Parathyroid adenoma (tissue), 2 donors: ENCODE measurements at regions not wholly inside any gene's neighbourhood (a gene's known extent, or its start where the extent isn't known, plus 50 kb on each side); places are given as distances from the start of the nearest gene placed in this dataset.

ENCODE experiments used
- H2AFZ ChIP-seq: fragments of 300-600 bp; sonication (generic); one replicate; pipeline ENCODE4 v1.7.0; 2017; ENCODE audit warnings: antibody characterized with exemption, mild to moderate bottlenecking
- H3K27ac ChIP-seq: fragments of 300-600 bp; sonication (generic); one replicate; pipeline ENCODE4 v1.7.0; 2017
- H3K27me3 ChIP-seq: fragments of 300-600 bp; sonication (generic); one replicate; pipeline ENCODE4 v1.7.0; 2017; ENCODE audit warnings: low read length; ENCODE audit not compliant: control insufficient read depth, insufficient read depth
- H3K36me3 ChIP-seq: fragments of 300-600 bp; sonication (generic); one replicate; pipeline ENCODE4 v1.7.0; 2017; ENCODE audit warnings: low read length; ENCODE audit not compliant: control insufficient read depth, insufficient read depth
- H3K4me1 ChIP-seq: fragments of 300-600 bp; sonication (generic); one replicate; pipeline ENCODE4 v1.7.0; 2017; ENCODE audit warnings: control low read depth
- H3K4me2 ChIP-seq: fragments of 300-600 bp; sonication (generic); one replicate; pipeline ENCODE4 v1.7.0; 2017; ENCODE audit warnings: low read length
- H3K4me3 ChIP-seq: fragments of 300-600 bp; sonication (generic); one replicate; pipeline ENCODE4 v1.7.0; 2017; ENCODE audit warnings: low read depth, low read length
- H3K79me2 ChIP-seq: fragments of 300-600 bp; sonication (generic); one replicate; pipeline ENCODE4 v1.7.0; 2017; ENCODE audit warnings: control low read depth
- H3K9ac ChIP-seq: fragments of 300-600 bp; sonication (generic); one replicate; pipeline ENCODE4 v1.7.0; 2017; ENCODE audit warnings: mild to moderate bottlenecking
- H3K9me3 ChIP-seq: fragments of 300-600 bp; sonication (generic); one replicate; pipeline ENCODE4 v1.7.0; 2017; ENCODE audit warnings: low read length; ENCODE audit not compliant: control insufficient read depth
- CTCF ChIP-seq: fragments of 300-600 bp; sonication (generic); IDR thresholded peaks from one replicate; pipeline ENCODE4 v1.7.0; 2017; ENCODE audit warnings: antibody characterized with exemption, mild to moderate bottlenecking
- donor health status: primary hyperparathyroidism.

DNA sequence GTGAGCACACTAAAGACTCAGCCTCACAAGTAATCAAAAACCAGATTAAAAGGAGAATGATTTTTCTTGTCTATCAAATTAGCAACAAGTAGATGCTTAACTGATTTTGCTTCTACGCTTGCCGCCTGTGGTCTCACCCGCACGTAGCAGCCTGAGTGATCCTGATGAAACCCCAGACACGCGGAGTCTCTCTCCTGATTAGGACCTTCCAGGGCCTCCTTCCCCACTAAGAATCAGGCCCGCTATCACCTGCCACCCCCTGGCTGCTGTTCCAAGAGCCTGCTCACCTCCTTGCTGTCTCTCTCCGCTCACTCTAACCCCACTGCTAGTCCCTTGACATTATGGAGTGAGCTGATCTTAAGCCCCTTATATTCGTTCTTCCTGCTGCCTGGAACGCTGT, 325.9 kb upstream of the NRP1 start:
- H2AFZ ChIP-seq = no peak overlapping the region
- no peaks in the 10 kb centered on the region for H3K9me3 ChIP-seq
- no peak overlapping the region for H3K9ac ChIP-seq
- no peaks in the 10 kb centered on the region for H3K79me2 ChIP-seq
- no peak overlapping the region for H3K4me3 ChIP-seq
- H3K27me3 ChIP-seq = no peaks in the 10 kb centered on the region
- no peak overlapping the region for H3K27ac ChIP-seq
- TF ChIP-seq CTCF = no peak
- no peaks in the 10 kb centered on the region for H3K36me3 ChIP-seq
- no peaks in the 10 kb centered on the region for H3K4me1 ChIP-seq
- H3K4me2 ChIP-seq = no peak overlapping the region

GRCh38 chr10:33657913-33658312, 323.4 kb upstream of the NRP1 start:
- no peaks in the 10 kb centered on the region for H3K36me3 ChIP-seq
- H3K4me2 ChIP-seq = no peak overlapping the region
- no peak overlapping the region for H3K27ac ChIP-seq
- H3K27me3 ChIP-seq = no peaks in the 10 kb centered on the region
- no peaks in the 10 kb centered on the region for H3K79me2 ChIP-seq
- H3K9ac ChIP-seq = no peak overlapping the region
- H2AFZ ChIP-seq = no peak overlapping the region
- no peak for TF ChIP-seq CTCF
- H3K9me3 ChIP-seq = no peaks in the 10 kb centered on the region
- no peak overlapping the region for H3K4me3 ChIP-seq
- H3K4me1 ChIP-seq = no peaks in the 10 kb centered on the region

- Histone ChIP-seq H3K27ac (no peak overlapping the region), H3K4me2 (no peak overlapping the region), H2AFZ (no peak overlapping the region), H3K36me3 (no peaks in the 10 kb centered on the region), H3K27me3 (no peaks in the 10 kb centered on the region), H3K79me2 (no peaks in the 10 kb centered on the region), H3K9ac (no peak overlapping the region), H3K4me3 (no peak overlapping the region), H3K4me1 (no peaks in the 10 kb centered on the region), H3K9me3 (no peaks in the 10 kb centered on the region)
- no peak for TF ChIP-seq CTCF
Measured at GRCh38 chr10:33657154-33657908, 322.9 kb upstream of the NRP1 start.

- Histone ChIP-seq H3K27ac (no peak overlapping the region), H3K9ac (no peak overlapping the region), H3K4me2 (no peak overlapping the region), H3K4me3 (no peak overlapping the region), H3K4me1 (no peaks in the 10 kb centered on the region), H3K9me3 (no peaks in the 10 kb centered on the region), H2AFZ (no peak overlapping the region), H3K27me3 (no peaks in the 10 kb centered on the region), H3K36me3 (no peaks in the 10 kb centered on the region), H3K79me2 (no peaks in the 10 kb centered on the region)
- TF ChIP-seq CTCF = no peak
Measured at GRCh38 chr10:33655921-33656320, 321.5 kb upstream of the NRP1 start.
